ENCODE measurements at regions not wholly inside any gene's neighbourhood (a gene's known extent, or its start where the extent isn't known, plus 50 kb on each side); places are given as distances from the start of the nearest gene placed in this dataset.

GRCh38 chr10:83582407-83583095 is 556.8 kb upstream of the GHITM start:
- peaks cover 3% of the 10 kb centered on the region for H3K36me3 Mint-ChIP-seq (ENCODE audit: unreplicated experiment)
- no peak overlapping the region for H3K4me3 Mint-ChIP-seq (ENCODE audit: unreplicated experiment)
- peaks cover 10% of the 10 kb centered on the region for H3K9me3 Mint-ChIP-seq (ENCODE audit: unreplicated experiment)
- H3K4me1 Mint-ChIP-seq (ENCODE audit: unreplicated experiment), result no peaks in the 10 kb centered on the region
- DNase-seq (ENCODE audit: extremely low spot score, unreplicated experiment), result no peak
- no peak for TF ChIP-seq CTCF (IDR thresholded peaks at IDR 0.05)
- no peak overlapping the region for H3K27ac Mint-ChIP-seq (ENCODE audit: unreplicated experiment)
- no peaks in the 10 kb centered on the region for H3K27me3 Mint-ChIP-seq (ENCODE audit: unreplicated experiment)

DNA sequence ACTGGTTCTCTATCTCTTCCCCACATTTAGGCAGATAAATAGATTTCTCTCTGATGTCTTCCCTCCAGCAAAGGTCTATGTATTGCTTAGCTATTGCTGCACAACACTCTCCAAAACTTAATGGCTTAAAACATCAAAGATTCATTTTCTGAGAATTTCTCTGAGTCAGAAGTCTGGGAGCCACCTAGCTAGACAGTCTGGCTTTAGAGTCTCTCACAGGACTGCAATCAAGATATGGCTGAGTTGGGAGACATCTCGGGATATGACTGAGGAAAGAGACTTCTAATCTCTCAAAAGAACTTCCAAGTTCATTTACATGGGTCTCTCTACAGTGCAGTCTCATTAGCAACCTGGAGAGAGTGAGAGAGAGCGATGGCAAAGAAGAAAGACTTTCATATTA is 553.6 kb upstream of the GHITM start:
- DNase-seq (ENCODE audit: extremely low spot score, unreplicated experiment), result no peak
- no peaks in the 10 kb centered on the region for H3K9me3 Mint-ChIP-seq (ENCODE audit: unreplicated experiment)
- no peak overlapping the region for H3K4me3 Mint-ChIP-seq (ENCODE audit: unreplicated experiment)
- no peaks in the 10 kb centered on the region for H3K4me1 Mint-ChIP-seq (ENCODE audit: unreplicated experiment)
- no peaks in the 10 kb centered on the region for H3K36me3 Mint-ChIP-seq (ENCODE audit: unreplicated experiment)
- no peak overlapping the region for H3K27ac Mint-ChIP-seq (ENCODE audit: unreplicated experiment)
- no peak for TF ChIP-seq CTCF (IDR thresholded peaks at IDR 0.05)
- H3K27me3 Mint-ChIP-seq (ENCODE audit: unreplicated experiment), result no peaks in the 10 kb centered on the region

- no peak overlapping the region for H3K27ac Mint-ChIP-seq (ENCODE audit: unreplicated experiment)
- no peaks in the 10 kb centered on the region for H3K4me1 Mint-ChIP-seq (ENCODE audit: unreplicated experiment)
- H3K27me3 Mint-ChIP-seq (ENCODE audit: unreplicated experiment), result no peaks in the 10 kb centered on the region
- peaks cover 3% of the 10 kb centered on the region for H3K36me3 Mint-ChIP-seq (ENCODE audit: unreplicated experiment)
- TF ChIP-seq CTCF (IDR thresholded peaks at IDR 0.05), result no peak
- H3K4me3 Mint-ChIP-seq (ENCODE audit: unreplicated experiment), result no peak overlapping the region
- no peak for DNase-seq (ENCODE audit: extremely low spot score, unreplicated experiment)
- H3K9me3 Mint-ChIP-seq (ENCODE audit: unreplicated experiment), result peaks cover 27% of the 10 kb centered on the region
Measured at GRCh38 chr10:83592337-83592935, 546.9 kb upstream of the GHITM start.

DNA sequence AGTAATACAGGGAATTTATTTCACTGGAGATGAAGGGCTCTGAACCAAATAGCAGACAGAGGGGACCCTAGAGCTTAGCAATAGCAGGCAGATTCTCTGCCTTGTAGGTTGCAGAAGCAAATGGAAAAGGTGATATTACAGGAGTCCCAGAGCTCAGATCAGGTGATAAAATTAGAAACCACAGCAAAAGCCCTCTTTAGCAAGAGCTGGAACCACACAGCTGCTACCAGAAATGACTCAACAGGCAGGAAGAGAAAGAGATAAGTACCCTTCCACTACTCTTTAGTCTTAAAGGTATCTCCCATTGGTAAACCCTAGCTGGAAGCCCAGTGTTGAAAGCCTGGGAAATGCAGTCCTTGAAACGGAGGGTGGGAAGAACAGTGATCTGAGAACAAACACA is 535.6 kb upstream of the GHITM start:
- Mint-ChIP-seq H3K36me3 (ENCODE audit: unreplicated experiment) (no peaks in the 10 kb centered on the region), H3K27me3 (ENCODE audit: unreplicated experiment) (no peaks in the 10 kb centered on the region), H3K27ac (ENCODE audit: unreplicated experiment) (no peak overlapping the region), H3K4me1 (ENCODE audit: unreplicated experiment) (peaks cover 30% of the 10 kb centered on the region), H3K4me3 (ENCODE audit: unreplicated experiment) (no peak overlapping the region), H3K9me3 (ENCODE audit: unreplicated experiment) (peaks cover 4% of the 10 kb centered on the region)
- no peak for TF ChIP-seq CTCF (IDR thresholded peaks at IDR 0.05)
- DNase-seq (ENCODE audit: extremely low spot score, unreplicated experiment), result no peak

DNA sequence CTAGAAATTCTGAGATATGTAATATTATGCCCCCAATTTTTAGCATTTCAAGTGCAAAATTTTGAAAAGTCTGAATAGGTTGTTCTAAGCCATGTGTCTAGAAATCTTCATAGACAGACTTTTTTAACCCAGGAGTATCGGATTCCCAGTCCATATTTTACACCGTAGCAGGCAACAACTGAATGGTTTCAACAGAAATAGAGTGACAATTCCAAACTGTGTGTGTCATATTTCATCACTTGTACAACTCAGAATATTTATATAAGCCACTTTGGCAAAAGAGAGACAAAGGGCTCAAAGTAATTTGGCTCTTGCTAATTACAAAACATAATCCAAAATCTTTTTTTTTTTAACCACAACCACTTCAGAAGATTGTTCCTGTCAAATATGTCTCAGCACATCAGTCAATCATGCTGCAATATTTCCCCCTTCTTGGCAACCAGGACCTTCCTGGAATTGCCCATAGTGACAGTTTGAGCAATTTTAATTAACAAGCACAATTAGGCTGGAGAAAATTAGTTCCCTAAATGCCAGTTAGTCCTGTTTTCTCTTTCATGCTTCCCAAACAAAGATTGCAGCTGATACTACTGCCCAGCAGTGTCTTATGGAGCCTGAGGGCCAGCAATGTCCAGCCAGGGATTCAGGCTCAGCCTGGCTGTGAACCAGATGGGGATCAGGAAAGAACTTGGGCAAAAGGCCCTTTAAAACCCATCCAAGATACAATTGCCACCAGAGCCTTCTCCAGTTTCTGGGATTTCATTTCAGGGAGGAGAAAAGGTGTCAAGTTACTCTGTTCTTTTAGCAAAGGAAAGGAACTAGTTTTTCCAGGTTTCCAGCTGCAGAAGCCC is 533.3 kb upstream of the GHITM start:
- Mint-ChIP-seq H3K27ac (ENCODE audit: unreplicated experiment) (peak overlapping the region; percentile 69), H3K4me3 (ENCODE audit: unreplicated experiment) (no peak overlapping the region), H3K36me3 (ENCODE audit: unreplicated experiment) (no peaks in the 10 kb centered on the region), H3K9me3 (ENCODE audit: unreplicated experiment) (peaks cover 4% of the 10 kb centered on the region), H3K4me1 (ENCODE audit: unreplicated experiment) (peaks cover 37% of the 10 kb centered on the region), H3K27me3 (ENCODE audit: unreplicated experiment) (no peaks in the 10 kb centered on the region)
- no peak for DNase-seq (ENCODE audit: extremely low spot score, unreplicated experiment)
- TF ChIP-seq CTCF (IDR thresholded peaks at IDR 0.05), result no peak

Measured in osteocyte (in vitro differentiated cells).